Panc1 (cell line): ENCODE measurements at regions not wholly inside any gene's neighbourhood (a gene's known extent, or its start where the extent isn't known, plus 50 kb on each side); places are given as distances from the start of the nearest gene placed in this dataset.

ENCODE experiments used
- CTCF ChIP-seq: fragments of 450-650 bp; IDR thresholded peaks from 2 replicates; pipeline ENCODE4 v1.5.1; 2017; ENCODE audit warnings: mild to moderate bottlenecking
- POLR2AphosphoS5 ChIP-seq: IDR thresholded peaks from 2 replicates; pipeline ENCODE4 v1.6.1; 2012; ENCODE audit warnings: mild to moderate bottlenecking, low read depth, low read length, moderate library complexity
- REST ChIP-seq, 2 experiments: IDR thresholded peaks; 2 replicates each; pipeline ENCODE4 v1.6.1; 2011 to 2012; ENCODE audit warnings: low read depth in 2 of 2, control low read depth in 1 of 2, low read length in 1 of 2, mild to moderate bottlenecking in 1 of 2, moderate library complexity in 1 of 2; ENCODE audit not compliant: insufficient read depth in 1 of 2
- SIN3A ChIP-seq: IDR thresholded peaks from 2 replicates; pipeline ENCODE4 v1.6.1; 2012; ENCODE audit warnings: low read depth, mild to moderate bottlenecking, low read length, moderate library complexity, borderline replicate concordance; ENCODE audit not compliant: insufficient read depth
- TCF7L2 ChIP-seq: IDR thresholded peaks from 2 replicates; pipeline ENCODE4 v1.6.1; 2011; ENCODE audit warnings: mild to moderate bottlenecking, low read depth, low read length, inconsistent platforms

DNA sequence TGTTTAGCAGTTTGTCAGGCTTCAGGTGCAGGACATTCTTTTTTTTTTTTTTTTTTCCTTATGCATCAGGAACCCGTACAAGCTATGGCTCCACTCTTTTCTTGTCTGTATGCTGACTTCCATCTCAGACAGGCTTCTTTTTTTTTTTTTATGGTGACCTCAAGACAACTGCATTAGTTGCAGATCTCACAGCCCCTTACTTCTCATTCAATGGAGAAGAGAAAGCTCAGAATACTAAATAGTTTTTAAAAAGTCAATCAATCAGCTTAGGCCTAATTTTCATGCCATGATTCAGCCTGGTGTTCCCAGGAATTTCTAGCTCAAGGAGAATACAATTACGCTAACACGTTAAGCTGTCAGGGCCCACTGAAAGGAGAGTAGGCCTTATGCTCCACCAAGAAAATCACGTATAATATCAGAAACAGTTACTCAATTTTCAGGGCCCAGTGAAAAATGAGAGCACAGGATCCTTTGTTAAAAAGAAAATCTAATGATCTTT, 1596.0 kb upstream of the MIR17HG start:
- no peak for TF ChIP-seq CTCF
- TF ChIP-seq REST (IDR thresholded peaks at IDR 0.05; ENCODE audit: insufficient read depth in 1 of 2, low read depth in 2 of 2, low read length in 1 of 2): no peak
- no peak for TF ChIP-seq POLR2AphosphoS5
- TF ChIP-seq TCF7L2: no peak
- no peak for TF ChIP-seq SIN3A
